Astrocyte of the cerebellum (primary cell): ENCODE measurements at regions not wholly inside any gene's neighbourhood (a gene's known extent, or its start where the extent isn't known, plus 50 kb on each side); places are given as distances from the start of the nearest gene placed in this dataset.

Experiments
- DNase-seq: peaks from one replicate; pipeline ENCODE4 v3.0.0-alpha.2; 2011; ENCODE audit warnings: low read depth
- H3K4me3 ChIP-seq: 2 replicates; pipeline ENCODE4 v1.5.1; 2011; ENCODE audit warnings: mild to moderate bottlenecking, low read depth, low read length, moderate library complexity
- CTCF ChIP-seq: IDR thresholded peaks from 2 replicates; pipeline ENCODE4 v1.5.1; 2012; ENCODE audit warnings: low read length, low read depth, moderate library complexity, mild to moderate bottlenecking; ENCODE audit errors: missing control alignments
- in situ Hi-C: cut with HindIII; loops from 2 replicates; pipeline ENCODE4 v1.10.0; 2017; ENCODE audit warnings: low sequenced_read_pairs

DNA sequence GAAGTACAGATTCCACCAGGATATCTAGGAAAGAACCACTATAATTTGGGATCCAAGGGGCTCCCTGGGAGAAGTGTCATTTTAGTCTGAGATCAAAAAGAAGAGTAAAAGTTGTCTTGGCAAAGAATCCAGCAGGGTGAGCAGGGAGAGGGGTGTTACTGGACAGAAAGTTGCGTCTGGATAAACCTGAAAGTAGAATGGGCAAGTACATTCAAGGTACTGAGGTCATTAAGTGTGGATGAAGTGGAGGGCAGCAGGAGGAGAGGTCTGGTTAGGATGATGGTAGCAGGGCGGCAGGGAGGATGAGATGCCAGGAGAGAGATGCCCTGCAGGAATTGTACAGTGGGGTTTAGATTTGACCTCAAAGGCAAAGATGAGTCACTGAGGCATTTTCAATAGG lies 253.3 kb downstream of the KLF13 start:
- in situ Hi-C loops, result no loop called here
- H3K4me3 ChIP-seq, result no peak overlapping the region
- TF ChIP-seq CTCF, result no peak
- DNase-seq, result no peak

GRCh38 chr15:31584195-31584594 lies 257.6 kb downstream of the KLF13 start:
- in situ Hi-C loops, result no loop called here

DNA sequence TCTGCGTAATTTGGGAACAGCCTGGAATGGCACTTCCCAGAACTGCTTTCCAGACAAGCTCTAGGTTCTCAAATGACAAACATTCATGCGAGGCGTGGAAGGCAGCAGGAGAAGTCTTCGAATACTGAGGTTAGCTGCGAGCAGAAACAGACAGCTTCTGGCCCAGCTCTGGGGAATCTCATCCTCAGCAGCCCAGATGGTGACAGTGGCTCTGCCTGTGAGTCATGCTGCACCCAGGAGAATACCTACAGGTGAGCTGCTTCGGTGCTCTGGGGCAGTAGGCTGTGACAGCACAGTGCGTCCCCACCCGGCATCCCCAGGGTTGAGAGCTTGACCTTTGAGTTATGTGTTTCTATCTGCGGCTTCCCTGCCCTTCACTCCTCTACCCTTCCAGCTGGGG lies 258.6 kb downstream of the KLF13 start:
- no peak for DNase-seq
- H3K4me3 ChIP-seq, result no peak overlapping the region
- no peak for TF ChIP-seq CTCF
- in situ Hi-C loops, result no loop called here

More at GRCh38 chr15:31584195-31584594, 257.6 kb downstream of the KLF13 start:
- TF ChIP-seq CTCF, result no peak
- no peak for DNase-seq
- no peak overlapping the region for H3K4me3 ChIP-seq

DNA sequence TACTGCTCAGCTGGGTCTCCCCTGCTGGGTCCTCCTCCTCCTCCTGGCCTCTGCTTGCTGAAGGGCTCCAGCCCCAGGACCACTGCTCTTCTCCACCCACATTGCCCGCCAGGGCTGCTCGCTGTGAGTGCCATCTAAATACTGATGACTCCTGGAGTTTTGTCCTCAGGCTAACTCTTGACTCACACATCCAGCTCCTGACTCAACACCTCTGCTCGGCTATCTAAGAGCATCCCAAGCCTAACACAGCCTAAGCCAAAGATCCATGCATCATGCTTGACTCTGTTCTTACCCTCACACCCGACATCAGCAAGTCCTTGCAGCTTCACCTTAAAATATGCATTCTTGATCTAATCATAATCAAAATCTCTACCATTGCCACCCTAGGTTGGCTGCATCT lies 260.2 kb downstream of the KLF13 start:
- TF ChIP-seq CTCF, result no peak
- H3K4me3 ChIP-seq, result no peak overlapping the region
- DNase-seq, result no peak
- in situ Hi-C loops, result no loop called here

GRCh38 chr15:31587583-31587982 lies 260.9 kb downstream of the KLF13 start:
- no peak for TF ChIP-seq CTCF
- DNase-seq, result no peak
- in situ Hi-C loops, result no loop called here
- H3K4me3 ChIP-seq, result no peak overlapping the region

DNA sequence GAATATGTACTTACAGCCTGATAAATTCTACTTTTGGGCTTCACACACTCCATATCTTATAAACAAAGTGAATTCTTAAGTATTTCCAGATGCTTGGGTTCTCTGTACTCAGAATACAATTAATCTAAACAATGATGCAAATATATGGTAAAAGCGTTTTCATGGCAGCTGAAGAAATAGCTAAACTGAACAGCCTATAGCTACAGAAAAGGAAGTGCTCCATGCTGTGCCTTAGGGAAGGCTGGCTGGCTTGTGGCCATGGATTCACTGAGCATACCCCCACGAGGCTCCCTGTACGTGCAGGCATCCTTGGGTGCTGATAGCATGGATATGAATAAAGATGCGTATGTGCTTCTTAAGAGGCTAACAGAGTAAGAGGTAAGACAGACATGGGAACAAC lies 264.0 kb downstream of the KLF13 start:
- in situ Hi-C loops, result no loop called here
- no peak for DNase-seq
- no peak overlapping the region for H3K4me3 ChIP-seq
- no peak for TF ChIP-seq CTCF

GRCh38 chr15:31591908-31592307 lies 265.3 kb downstream of the KLF13 start:
- in situ Hi-C loops, result no loop called here
- TF ChIP-seq CTCF, result no peak
- H3K4me3 ChIP-seq, result no peak overlapping the region
- no peak for DNase-seq
